HepG2 (cell line): ENCODE measurements at regions not wholly inside any gene's neighbourhood (a gene's known extent, or its start where the extent isn't known, plus 50 kb on each side); places are given as distances from the start of the nearest gene placed in this dataset.
A peak's percentile ranks its signal among the peaks of the same experiment; 100 is the strongest.

Experiments
- ATAC-seq: fragments of 200-7000 bp; cut with Tn5 transposase; 3 replicates; pipeline ENCODE4 v1.9.1; 2020; ENCODE audit warnings: mild to moderate bottlenecking, moderate library complexity
- BruUV-seq: library from RNA; stranded (reverse); fragments of 400-500 nt; replicated peaks from 2 replicates; lab custom pipeline; 2021; lab: Mats Ljungman, UMichigan
- CTCF ChIA-PET: fragments of 300-600 bp; formaldehyde crosslinking; extraction: SDS; loops from one replicate; lab custom pipeline; 2021; ENCODE audit warnings: low total read pairs, inconsistent platforms, low intra/inter-chr PET ratio; lab: Yijun Ruan, JAX
- POLR2A ChIA-PET: fragments of 350-600 bp; sonication (Branson Sonifier 250); formaldehyde crosslinking; loops from one replicate; lab custom pipeline; 2020; ENCODE audit warnings: antibody characterized with exemption, inconsistent platforms; lab: Yijun Ruan, JAX
- DNase-seq: peaks from one replicate; pipeline ENCODE4 v3.0.0-alpha.2; 2015; ENCODE audit warnings: low spot score
- FAIRE-seq: peaks from 3 replicates; lab custom pipeline; 2011; peaks lifted over from hg19 to GRCh38; lab: Jason Lieb, UNC
- H2AFZ ChIP-seq: one replicate; pipeline ENCODE4 v1.6.1; 2011; ENCODE audit warnings: low read length, inconsistent platforms
- H3K27ac ChIP-seq: fragments of 300-600 bp; 3 replicates; pipeline ENCODE4 v1.8.0; 2011; ENCODE audit warnings: mixed run types, mild to moderate bottlenecking, mixed read lengths, low read length, inconsistent platforms; ENCODE audit not compliant: insufficient read depth; ENCODE audit errors: extremely low read length
- H3K27me3 ChIP-seq, 2 experiments: fragments of 200-600 bp in 1 of 2; 2 replicates in 1 of 2; 3 replicates in 1 of 2; pipeline versions ENCODE4 v1.6.0 to v1.8.0; 2011; ENCODE audit warnings: low read length in 2 of 2, mild to moderate bottlenecking in 2 of 2, moderate library complexity in 2 of 2, inconsistent platforms in 1 of 2; ENCODE audit not compliant: insufficient read depth in 2 of 2, control insufficient read depth in 1 of 2
- H3K36me3 ChIP-seq, 2 experiments: fragments of 200-600 bp in 1 of 2; replicated peaks in 1 of 2; 2 replicates in 1 of 2; 3 replicates in 1 of 2; pipeline versions ENCODE4 v1.5.1 to v1.8.0; 2011; ENCODE audit warnings: low read length in 2 of 2, inconsistent platforms in 1 of 2; ENCODE audit not compliant: insufficient read depth in 2 of 2, control insufficient read depth in 1 of 2
- H3K4me1 ChIP-seq: 2 replicates; pipeline ENCODE4 v1.5.1; 2012; ENCODE audit warnings: low read length, inconsistent platforms; ENCODE audit not compliant: insufficient read depth
- H3K4me2 ChIP-seq: 2 replicates; pipeline ENCODE4 v1.6.0; 2011; ENCODE audit warnings: low read depth, low read length, inconsistent platforms
- H3K4me3 ChIP-seq, 3 experiments: fragments of 200-600 bp in 1 of 3; sonication (generic), shearing (Covaris generic) in 1 of 3; replicated peaks in 1 of 3; 2 replicates each; pipeline ENCODE4 v1.5.1; 2011 to 2016; ENCODE audit warnings: low read length in 3 of 3, inconsistent platforms in 2 of 3, low read depth in 2 of 3, mild to moderate bottlenecking in 2 of 3, control low read depth in 1 of 3, mixed read lengths in 1 of 3; ENCODE audit not compliant: insufficient read depth in 1 of 3
- H3K79me2 ChIP-seq: one replicate; pipeline ENCODE4 v1.6.1; 2011; ENCODE audit warnings: low read length, inconsistent platforms; ENCODE audit not compliant: insufficient read depth
- H3K9ac ChIP-seq: 2 replicates; pipeline ENCODE4 v1.6.0; 2011; ENCODE audit warnings: mild to moderate bottlenecking, low read depth, low read length, inconsistent platforms; ENCODE audit not compliant: insufficient read depth
- H3K9me3 ChIP-seq: 2 replicates; pipeline ENCODE4 v1.5.1; 2012; ENCODE audit warnings: mild to moderate bottlenecking, low read length
- H4K20me1 ChIP-seq: 2 replicates; pipeline ENCODE4 v1.6.0; 2011; ENCODE audit warnings: inconsistent platforms, mild to moderate bottlenecking, low read length, moderate library complexity; ENCODE audit not compliant: insufficient read depth
- JARID2 ChIP-seq: sonication (generic); formaldehyde crosslinking; IDR thresholded peaks from 2 replicates; pipeline ENCODE4 v1.8.1; 2023; ENCODE audit warnings: missing genetic modification reagents, inconsistent platforms; ENCODE audit not compliant: insufficient replicate concordance
- LCORL ChIP-seq, 2 experiments: fragments of 450-650 bp in 1 of 2; sonication (generic) in 1 of 2; formaldehyde crosslinking in 1 of 2; IDR thresholded peaks; 2 replicates each; pipeline versions ENCODE4 v1.5.0 to v1.6.1; 2017 to 2020; ENCODE audit warnings: antibody characterized with exemption in 1 of 2, missing genetic modification reagents in 1 of 2
- MTERF4 ChIP-seq: sonication (generic); formaldehyde crosslinking; IDR thresholded peaks from 2 replicates; pipeline ENCODE4 v1.8.0; 2023; ENCODE audit warnings: mild to moderate bottlenecking, missing genetic modification reagents
- MZF1 ChIP-seq: sonication (generic); formaldehyde crosslinking; IDR thresholded peaks from 2 replicates; pipeline ENCODE4 v1.8.1; 2023; ENCODE audit warnings: mild to moderate bottlenecking, missing genetic modification reagents, borderline replicate concordance
- SNAPC2 ChIP-seq: sonication (generic); formaldehyde crosslinking; IDR thresholded peaks from 2 replicates; pipeline ENCODE4 v1.8.1; 2022; ENCODE audit warnings: mild to moderate bottlenecking, missing genetic modification reagents
- ZNF367 ChIP-seq: sonication (generic); formaldehyde crosslinking; IDR thresholded peaks from 2 replicates; pipeline ENCODE4 v1.4.0; 2020; ENCODE audit warnings: missing genetic modification reagents, borderline replicate concordance
- ZNF552 ChIP-seq: sonication (generic); formaldehyde crosslinking; IDR thresholded peaks from 2 replicates; pipeline ENCODE4 v1.9.0; 2022; ENCODE audit warnings: missing genetic modification reagents, mild to moderate bottlenecking, borderline replicate concordance
- ZNF615 ChIP-seq: sonication (generic); formaldehyde crosslinking; IDR thresholded peaks from 2 replicates; pipeline ENCODE4 v1.5.0; 2020; ENCODE audit warnings: mild to moderate bottlenecking, missing genetic modification reagents, borderline replicate concordance
- WGBS: methylation state at CpG from one replicate; pipeline ENCODE4 v1.1.6; 2017; ENCODE audit warnings: low lambda C conversion rate; 5-methylcytosine and 5-hydroxymethylcytosine counted together
- in situ Hi-C: cut with HindIII; loops from 2 replicates; pipeline ENCODE4 v1.10.0; 2017; ENCODE audit warnings: low pct_unique_long_range_greater_than_20kb; ENCODE audit not compliant: extremely low pct_ligation_motif_present
- intact Hi-C: fragments of 100-400 bp; cut with micrococcal nuclease; formaldehyde crosslinking; loops from one replicate; pipeline ENCODE4 v1.10.0; 2022; ENCODE audit not compliant: unreplicated experiment
- TF ChIP-seq, protein P1 (sequence below): sonication (generic); formaldehyde crosslinking; IDR thresholded peaks from 2 replicates; pipeline ENCODE4 v1.5.1; 2020; ENCODE audit warnings: mild to moderate bottlenecking, missing genetic modification reagents, moderate library complexity

DNA sequence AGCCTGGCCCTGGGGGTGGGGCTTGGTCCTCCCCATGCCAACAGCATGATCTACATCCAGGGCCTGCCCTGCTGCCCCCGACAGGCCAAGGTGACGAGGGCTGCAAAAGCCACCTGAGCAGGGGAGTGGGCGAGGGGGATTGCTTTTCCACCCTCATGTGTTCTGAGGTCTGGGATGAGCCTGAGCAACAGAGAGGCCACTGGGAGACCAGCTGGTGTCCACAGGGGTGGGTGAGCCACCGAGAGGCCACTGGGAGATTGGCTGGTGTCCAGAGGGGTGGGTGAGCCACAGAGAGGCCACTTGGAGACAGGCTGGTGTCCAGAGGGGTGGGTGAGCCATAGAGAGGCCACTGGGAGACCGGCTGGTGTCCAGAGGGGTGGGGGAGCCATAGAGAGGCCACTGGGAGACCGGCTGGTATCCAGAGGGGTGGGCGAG is 147.4 kb upstream of the GPC1 start (continued):
- no peak for TF ChIP-seq SNAPC2
- TF ChIP-seq, all 625 proteins: peak for 0

DNA sequence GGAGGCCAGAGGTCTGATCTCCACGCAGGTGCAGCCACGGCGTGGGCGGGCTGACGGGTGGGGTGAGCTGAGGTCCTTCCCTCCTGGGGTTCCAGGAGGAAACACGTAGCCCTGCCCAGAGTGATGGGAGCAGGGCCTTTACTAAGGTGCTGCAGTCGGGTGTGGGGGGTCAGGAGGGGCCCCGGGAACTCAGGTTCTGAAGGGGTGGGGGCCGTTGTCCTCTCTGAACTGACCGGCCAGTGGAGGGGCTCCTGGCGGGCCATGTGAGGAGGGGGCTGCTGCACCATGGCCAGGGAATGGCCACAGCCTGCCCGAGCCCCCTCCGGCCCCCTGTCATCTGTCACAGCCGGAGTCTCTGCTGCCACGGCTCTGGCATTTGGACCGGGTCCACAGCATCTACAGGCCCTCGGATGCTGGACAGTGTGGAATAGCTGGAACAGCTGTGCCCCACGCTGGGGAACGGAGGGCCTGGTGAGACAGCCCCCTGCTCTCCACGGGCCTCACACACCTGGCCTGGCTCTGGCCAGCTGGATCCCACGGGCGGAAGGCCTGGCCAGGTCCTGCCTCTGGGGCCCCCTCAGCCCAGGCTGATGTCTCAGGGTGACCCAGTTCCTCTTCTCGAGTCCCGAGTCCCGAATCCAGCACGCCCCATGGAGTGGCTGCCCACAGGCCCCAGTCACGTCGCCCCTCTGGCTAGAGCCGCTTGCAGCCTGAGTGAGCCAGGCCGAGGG is 145.6 kb upstream of the GPC1 start:
- BruUV-seq: no TSS peak
- no peak overlapping the region for H3K4me3 ChIP-seq
- CTCF ChIA-PET: no interaction called here
- no peak overlapping the region for H3K4me2 ChIP-seq
- ATAC-seq (no peak; the same call in 2 of the 3 replicates), DNase-seq (no peak), FAIRE-seq (no peak)
- H4K20me1 ChIP-seq: no peaks in the 10 kb centered on the region
- WGBS: 51% methylated on average over 21 of the region's 30 CpGs
- no peaks in the 10 kb centered on the region for H3K36me3 ChIP-seq
- POLR2A ChIA-PET: no interaction called here
- H3K9ac ChIP-seq: no peak overlapping the region
- no peak overlapping the region for H2AFZ ChIP-seq
- TF ChIP-seq ZNF552 (CRISPR knock-in tag): no peak
- no peak for TF ChIP-seq MZF1 (CRISPR knock-in tag)
- no peak for TF ChIP-seq MTERF4 (CRISPR knock-in tag)
- TF ChIP-seq LCORL (IDR thresholded peaks at IDR 0.05): no peak
- no peak for TF ChIP-seq LCORL (CRISPR knock-in tag; IDR thresholded peaks at IDR 0.05)
- TF ChIP-seq, protein P1, sequence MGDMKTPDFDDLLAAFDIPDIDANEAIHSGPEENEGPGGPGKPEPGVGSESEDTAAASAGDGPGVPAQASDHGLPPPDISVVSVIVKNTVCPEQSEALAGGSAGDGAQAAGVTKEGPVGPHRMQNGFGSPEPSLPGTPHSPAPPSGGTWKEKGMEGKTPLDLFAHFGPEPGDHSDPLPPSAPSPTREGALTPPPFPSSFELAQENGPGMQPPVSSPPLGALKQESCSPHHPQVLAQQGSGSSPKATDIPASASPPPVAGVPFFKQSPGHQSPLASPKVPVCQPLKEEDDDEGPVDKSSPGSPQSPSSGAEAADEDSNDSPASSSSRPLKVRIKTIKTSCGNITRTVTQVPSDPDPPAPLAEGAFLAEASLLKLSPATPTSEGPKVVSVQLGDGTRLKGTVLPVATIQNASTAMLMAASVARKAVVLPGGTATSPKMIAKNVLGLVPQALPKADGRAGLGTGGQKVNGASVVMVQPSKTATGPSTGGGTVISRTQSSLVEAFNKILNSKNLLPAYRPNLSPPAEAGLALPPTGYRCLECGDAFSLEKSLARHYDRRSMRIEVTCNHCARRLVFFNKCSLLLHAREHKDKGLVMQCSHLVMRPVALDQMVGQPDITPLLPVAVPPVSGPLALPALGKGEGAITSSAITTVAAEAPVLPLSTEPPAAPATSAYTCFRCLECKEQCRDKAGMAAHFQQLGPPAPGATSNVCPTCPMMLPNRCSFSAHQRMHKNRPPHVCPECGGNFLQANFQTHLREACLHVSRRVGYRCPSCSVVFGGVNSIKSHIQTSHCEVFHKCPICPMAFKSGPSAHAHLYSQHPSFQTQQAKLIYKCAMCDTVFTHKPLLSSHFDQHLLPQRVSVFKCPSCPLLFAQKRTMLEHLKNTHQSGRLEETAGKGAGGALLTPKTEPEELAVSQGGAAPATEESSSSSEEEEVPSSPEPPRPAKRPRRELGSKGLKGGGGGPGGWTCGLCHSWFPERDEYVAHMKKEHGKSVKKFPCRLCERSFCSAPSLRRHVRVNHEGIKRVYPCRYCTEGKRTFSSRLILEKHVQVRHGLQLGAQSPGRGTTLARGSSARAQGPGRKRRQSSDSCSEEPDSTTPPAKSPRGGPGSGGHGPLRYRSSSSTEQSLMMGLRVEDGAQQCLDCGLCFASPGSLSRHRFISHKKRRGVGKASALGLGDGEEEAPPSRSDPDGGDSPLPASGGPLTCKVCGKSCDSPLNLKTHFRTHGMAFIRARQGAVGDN (CRISPR knock-in tag): 0 out of 2 replicates have a peak, but pooled peaks have one; percentile 11
- no peak for TF ChIP-seq ZNF367 (CRISPR knock-in tag)
- TF ChIP-seq ZNF615 (CRISPR knock-in tag): no peak
- TF ChIP-seq JARID2 (CRISPR knock-in tag): no peak
- in situ Hi-C loops: no loop called here
- peaks cover 17 to 65% of the 10 kb centered on the region in 2 experiments; a peak in 4 of 5 replicates for H3K27me3 ChIP-seq
- H3K9me3 ChIP-seq: no peaks in the 10 kb centered on the region
- no peaks in the 10 kb centered on the region for H3K79me2 ChIP-seq
- intact Hi-C loops: no loop called here
- no peak overlapping the region for H3K27ac ChIP-seq
- H3K4me1 ChIP-seq: no peaks in the 10 kb centered on the region
